ENCODE measurements at regions not wholly inside any gene's neighbourhood (a gene's known extent, or its start where the extent isn't known, plus 50 kb on each side); places are given as distances from the start of the nearest gene placed in this dataset.
A peak's percentile ranks its signal among the peaks of the same experiment; 100 is the strongest.
"Not testable (repeated sequence)": the region's sequence is repeated elsewhere in the genome, so short reads cannot be mapped to it uniquely, and the experiment has no call there.

DNA sequence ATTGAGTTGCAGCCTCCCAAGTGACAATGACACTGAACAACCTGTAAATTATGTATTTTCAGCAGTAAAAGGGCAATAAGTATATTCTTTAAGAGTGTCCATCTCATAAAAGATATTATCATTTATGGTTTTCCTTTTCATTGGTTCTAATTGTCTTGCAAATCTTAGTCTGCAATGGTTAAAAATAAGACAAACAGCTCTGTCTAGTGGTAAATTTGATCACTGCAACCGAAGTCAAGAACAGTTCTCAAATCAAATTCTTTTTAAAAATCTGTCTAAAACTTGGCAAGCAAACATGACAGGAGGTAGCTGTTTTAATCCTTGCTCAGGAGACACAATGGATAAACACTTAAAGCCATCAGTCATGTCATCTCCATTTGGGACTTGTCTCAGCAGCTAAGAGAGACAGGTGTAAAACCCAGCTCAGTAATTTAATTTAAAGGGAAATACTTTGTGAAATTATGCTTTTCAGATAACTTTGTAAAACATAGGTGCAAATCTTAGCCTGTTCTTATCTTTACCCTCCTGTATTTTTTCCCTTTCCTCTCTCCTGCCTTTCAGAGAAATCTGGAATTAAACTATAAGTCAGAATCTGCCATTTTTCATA, 150.3 kb upstream of the ARHGEF26 start:
- intact Hi-C loops (cut with DNase I, micrococcal nuclease), result no loop called here
- H3K4me1 Mint-ChIP-seq, result peaks cover 3% of the 10 kb centered on the region
- H3K27ac Mint-ChIP-seq, result no peak overlapping the region
- ChIA-PET POLR2A (no interaction called here), CTCF (interaction anchor here (0.5 to 1.8 kb wide), 5 partner anchors 12 to 928 kb away, joined by 3 to 5 read pairs (median 4); no protein-coding TSS in a partner anchor)
- H3K4me3 Mint-ChIP-seq, result no peak overlapping the region
- DNase-seq, result no peak
- no peaks in the 10 kb centered on the region for H3K36me3 Mint-ChIP-seq (ENCODE audit: low read depth)
- no peak for ATAC-seq
- H3K9me3 Mint-ChIP-seq (ENCODE audit: low read depth), result no peaks in the 10 kb centered on the region
- H3K27me3 Mint-ChIP-seq, result peaks cover 15% of the 10 kb centered on the region

DNA sequence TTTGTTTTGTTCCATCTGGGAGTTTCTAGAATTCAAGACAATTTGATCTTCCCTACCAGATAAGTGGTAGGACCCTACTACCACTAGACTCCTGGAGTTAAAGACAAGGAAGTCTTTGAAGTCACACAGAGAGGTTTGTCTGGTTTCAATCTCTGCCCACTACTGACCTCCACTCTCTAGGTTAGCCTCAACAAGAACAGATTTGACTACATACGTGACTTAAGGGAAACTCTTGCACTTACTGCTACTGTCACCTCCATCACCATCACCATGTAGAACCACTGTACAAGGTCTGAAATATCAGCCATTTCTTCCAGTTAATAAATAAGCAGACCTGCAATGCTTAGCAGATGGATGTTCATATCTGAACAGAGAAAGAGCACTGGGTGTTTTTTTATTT, 148.3 kb upstream of the ARHGEF26 start:
- no peaks in the 10 kb centered on the region for H3K4me1 Mint-ChIP-seq
- H3K9me3 Mint-ChIP-seq (ENCODE audit: low read depth), result no peaks in the 10 kb centered on the region
- H3K27me3 Mint-ChIP-seq, result peaks cover 19% of the 10 kb centered on the region
- H3K36me3 Mint-ChIP-seq (ENCODE audit: low read depth), result no peaks in the 10 kb centered on the region
- no peak overlapping the region for H3K4me3 Mint-ChIP-seq
- ChIA-PET CTCF (no interaction called here), POLR2A (no interaction called here)
- no peak for DNase-seq
- ATAC-seq, result no peak
- H3K27ac Mint-ChIP-seq, result no peak overlapping the region
- intact Hi-C loops (cut with DNase I, micrococcal nuclease), result no loop called here

DNA sequence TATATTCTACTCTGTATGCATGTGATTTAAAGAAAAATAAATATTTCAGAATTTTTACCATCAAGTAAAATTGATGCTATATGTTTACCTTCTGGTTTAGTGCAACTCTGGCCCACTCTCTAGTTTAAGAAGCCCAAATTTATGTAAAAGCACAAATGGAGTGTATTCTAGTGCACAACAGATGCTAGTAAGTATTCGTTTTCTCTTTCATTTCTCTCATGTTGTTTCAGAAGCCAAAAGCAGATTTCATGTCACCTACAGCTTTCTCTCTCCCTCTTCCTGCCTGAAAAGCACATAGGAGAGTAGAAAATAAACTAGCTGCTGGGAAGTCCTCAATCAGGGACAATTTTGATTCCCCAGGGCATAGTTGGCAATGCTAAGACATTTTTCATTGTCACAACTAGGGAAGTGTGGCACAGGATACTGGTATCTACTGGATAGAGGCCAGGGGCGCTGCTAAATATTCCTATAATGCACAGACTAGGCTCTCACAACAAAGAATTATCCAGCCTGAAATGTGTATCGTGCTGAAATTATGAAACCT, 147.4 kb upstream of the ARHGEF26 start:
- Mint-ChIP-seq H3K27ac (no peak overlapping the region), H3K36me3 (ENCODE audit: low read depth) (no peaks in the 10 kb centered on the region), H3K9me3 (ENCODE audit: low read depth) (no peaks in the 10 kb centered on the region), H3K27me3 (peaks cover 15% of the 10 kb centered on the region), H3K4me1 (no peaks in the 10 kb centered on the region), H3K4me3 (no peak overlapping the region)
- DNase-seq (no peak), ATAC-seq (no peak)
- ChIA-PET POLR2A (no interaction called here), CTCF (no interaction called here)
- intact Hi-C loops (cut with DNase I, micrococcal nuclease), result no loop called here

GRCh38 chr3:153974614-153975013, 146.6 kb upstream of the ARHGEF26 start:
- ChIA-PET POLR2A (no interaction called here), CTCF (no interaction called here)
- intact Hi-C loops (cut with DNase I, micrococcal nuclease), result no loop called here
- Mint-ChIP-seq H3K9me3 (ENCODE audit: low read depth) (no peaks in the 10 kb centered on the region), H3K27me3 (peaks cover 12% of the 10 kb centered on the region), H3K27ac (no peak overlapping the region), H3K4me3 (no peak overlapping the region), H3K36me3 (ENCODE audit: low read depth) (no peaks in the 10 kb centered on the region), H3K4me1 (no peaks in the 10 kb centered on the region)
- no peak for ATAC-seq
- no peak for DNase-seq

- Mint-ChIP-seq H3K27me3 (peaks cover 10% of the 10 kb centered on the region), H3K4me1 (no peaks in the 10 kb centered on the region), H3K4me3 (no peak overlapping the region), H3K36me3 (ENCODE audit: low read depth) (no peaks in the 10 kb centered on the region), H3K9me3 (ENCODE audit: low read depth) (no peaks in the 10 kb centered on the region), H3K27ac (no peak overlapping the region)
- DNase-seq, result no peak
- ChIA-PET POLR2A (no interaction called here), CTCF (no interaction called here)
- ATAC-seq, result no peak
- intact Hi-C loops (cut with DNase I, micrococcal nuclease), result no loop called here
Observed at GRCh38 chr3:153976891-153977554, 144.2 kb upstream of the ARHGEF26 start.

DNA sequence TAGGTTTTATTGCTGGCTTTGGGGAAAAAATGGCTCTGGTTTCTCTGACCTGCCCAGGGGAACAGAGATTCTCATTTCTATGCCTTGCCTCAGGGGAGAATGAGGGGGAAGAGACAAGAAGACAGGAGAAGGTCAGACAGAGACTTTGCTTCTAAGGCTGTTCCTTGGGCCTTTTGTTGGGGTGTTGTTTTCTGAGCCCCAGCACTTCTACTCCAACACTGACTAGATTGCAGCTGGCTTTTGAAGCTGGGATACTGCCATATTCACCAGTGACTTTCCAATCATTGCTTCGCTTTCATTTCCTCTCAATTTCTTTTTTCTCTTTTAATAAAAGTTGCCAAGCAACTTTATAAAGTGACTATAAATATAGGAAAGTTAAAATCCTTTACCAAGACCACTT, 143.2 kb upstream of the ARHGEF26 start:
- intact Hi-C loops (cut with DNase I, micrococcal nuclease), result no loop called here
- no peaks in the 10 kb centered on the region for H3K4me1 Mint-ChIP-seq
- peaks cover 8% of the 10 kb centered on the region for H3K27me3 Mint-ChIP-seq
- no peaks in the 10 kb centered on the region for H3K9me3 Mint-ChIP-seq (ENCODE audit: low read depth)
- no peak overlapping the region for H3K4me3 Mint-ChIP-seq
- POLR2A ChIA-PET, result no interaction called here
- CTCF ChIA-PET, result interaction anchor here (1.0 kb wide), 1 partner anchor 39 kb away, joined by 3 read pairs; no protein-coding TSS in a partner anchor
- no peaks in the 10 kb centered on the region for H3K36me3 Mint-ChIP-seq (ENCODE audit: low read depth)
- no peak overlapping the region for H3K27ac Mint-ChIP-seq
- DNase-seq (no peak), ATAC-seq (no peak)

- DNase-seq (no peak), ATAC-seq (no peak)
- no peaks in the 10 kb centered on the region for H3K4me1 Mint-ChIP-seq
- H3K27ac Mint-ChIP-seq, result no peak overlapping the region
- no peaks in the 10 kb centered on the region for H3K9me3 Mint-ChIP-seq (ENCODE audit: low read depth)
- ChIA-PET CTCF (interaction anchor here (1.6 kb wide), 1 partner anchor 11 kb away, joined by 3 read pairs; no protein-coding TSS in a partner anchor), POLR2A (no interaction called here)
- no peak overlapping the region for H3K4me3 Mint-ChIP-seq
- peaks cover 7% of the 10 kb centered on the region for H3K27me3 Mint-ChIP-seq
- H3K36me3 Mint-ChIP-seq (ENCODE audit: low read depth), result no peaks in the 10 kb centered on the region
- intact Hi-C loops (cut with DNase I, micrococcal nuclease), result no loop called here
Observed at GRCh38 chr3:153979418-153980251, 141.6 kb upstream of the ARHGEF26 start.

DNA sequence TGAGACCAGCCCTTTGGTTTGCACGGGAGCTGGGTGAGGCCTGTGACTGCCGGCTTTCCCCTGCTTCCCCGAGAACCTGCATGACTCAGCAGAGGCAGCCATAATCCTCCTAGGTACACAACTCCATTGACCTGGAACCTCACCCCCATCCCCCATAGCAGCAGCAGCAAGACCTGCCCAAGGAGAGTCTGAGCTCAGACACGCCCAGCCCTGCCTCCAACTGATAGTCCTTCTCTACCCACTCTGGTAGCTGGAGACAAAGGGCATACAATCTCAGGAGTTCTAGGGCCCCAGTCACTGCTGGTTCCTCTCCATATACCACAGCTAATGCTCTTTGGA, 141.0 kb upstream of the ARHGEF26 start:
- no peak for DNase-seq
- intact Hi-C loops (cut with DNase I, micrococcal nuclease), result no loop called here

GRCh38 chr3:153997364-153997763, 123.8 kb upstream of the ARHGEF26 start:
- ATAC-seq; POLR2A ChIA-PET; H3K4me1 Mint-ChIP-seq; H3K4me3 Mint-ChIP-seq; H3K36me3 Mint-ChIP-seq (ENCODE audit: low read depth); H3K27me3 Mint-ChIP-seq; H3K27ac Mint-ChIP-seq; H3K9me3 Mint-ChIP-seq (ENCODE audit: low read depth): not testable (repeated sequence)
- DNase-seq, result peak; percentile 25
- intact Hi-C loops (cut with DNase I, micrococcal nuclease), result loop anchor here in 1 of 2 experiments (2.0 kb wide), 1 partner anchor 255 kb away; no protein-coding TSS in a partner anchor
- CTCF ChIA-PET, result interaction anchor here (0.6 kb wide), 2 partner anchors 255 to 1140 kb away, joined by 4 to 5 read pairs; no protein-coding TSS in a partner anchor

More for the DNA sequence above, 141.0 kb upstream of the ARHGEF26 start:
- Mint-ChIP-seq H3K4me1 (no peaks in the 10 kb centered on the region), H3K27ac (no peak overlapping the region), H3K9me3 (ENCODE audit: low read depth) (no peaks in the 10 kb centered on the region), H3K36me3 (ENCODE audit: low read depth) (no peaks in the 10 kb centered on the region), H3K27me3 (peaks cover 6% of the 10 kb centered on the region), H3K4me3 (no peak overlapping the region)
- ATAC-seq, result no peak
- CTCF ChIA-PET, result interaction anchor here (0.5 to 1.6 kb wide), 2 partner anchors 11 to 274 kb away, joined by 3 read pairs; no protein-coding TSS in a partner anchor
- POLR2A ChIA-PET, result no interaction called here

DNA sequence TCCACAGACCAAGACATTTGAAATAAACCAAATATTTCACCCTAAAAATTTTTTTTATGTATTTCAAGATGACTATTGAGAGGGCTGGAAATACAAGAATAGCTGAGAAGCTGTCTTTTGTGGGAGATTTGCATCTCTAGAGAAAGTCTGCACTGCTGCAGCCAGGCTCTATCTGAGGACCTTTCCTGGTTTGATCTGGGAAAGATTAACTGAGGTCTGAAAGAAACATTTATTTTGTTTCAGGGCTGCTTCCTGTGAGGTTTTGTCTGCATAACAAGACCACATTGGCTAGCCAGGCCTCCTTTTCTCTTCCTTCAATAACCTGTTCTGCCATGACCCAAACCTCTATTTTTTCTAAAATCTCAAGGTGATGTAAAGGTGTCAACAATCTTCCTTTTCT, 117.5 kb upstream of the ARHGEF26 start:
- ChIA-PET POLR2A (no interaction called here), CTCF (no interaction called here)
- Mint-ChIP-seq H3K4me1 (no peaks in the 10 kb centered on the region), H3K36me3 (ENCODE audit: low read depth) (no peaks in the 10 kb centered on the region), H3K9me3 (ENCODE audit: low read depth) (no peaks in the 10 kb centered on the region), H3K27ac (no peak overlapping the region), H3K27me3 (no peaks in the 10 kb centered on the region), H3K4me3 (no peak overlapping the region)
- intact Hi-C loops (cut with DNase I, micrococcal nuclease), result no loop called here
- ATAC-seq, result no peak
- DNase-seq, result no peak

GRCh38 chr3:154011036-154011435, 110.2 kb upstream of the ARHGEF26 start:
- CTCF ChIA-PET, result interaction anchor here (0.6 to 0.7 kb wide), 2 partner anchors 296 to 1130 kb away, joined by 3 to 4 read pairs; no protein-coding TSS in a partner anchor
- no peaks in the 10 kb centered on the region for H3K9me3 Mint-ChIP-seq (ENCODE audit: low read depth)
- H3K4me1 Mint-ChIP-seq, result no peaks in the 10 kb centered on the region

More at GRCh38 chr3:154011036-154011435, 110.2 kb upstream of the ARHGEF26 start:
- intact Hi-C loops (cut with DNase I, micrococcal nuclease), result no loop called here
- no peak overlapping the region for H3K4me3 Mint-ChIP-seq
- H3K27ac Mint-ChIP-seq, result no peak overlapping the region
- POLR2A ChIA-PET, result no interaction called here
- DNase-seq, result no peak
- no peaks in the 10 kb centered on the region for H3K36me3 Mint-ChIP-seq (ENCODE audit: low read depth)
- H3K27me3 Mint-ChIP-seq, result no peaks in the 10 kb centered on the region
- no peak for ATAC-seq

All from activated CD4-positive, alpha-beta T cell treated with anti-CD3 and anti-CD28 coated beads for 36 hours (primary cell).